ENCODE measurements at regions not wholly inside any gene's neighbourhood (a gene's known extent, or its start where the extent isn't known, plus 50 kb on each side); places are given as distances from the start of the nearest gene placed in this dataset.

- no peak overlapping the region for H3K4me3 Mint-ChIP-seq (ENCODE audit: unreplicated experiment)
- no peaks in the 10 kb centered on the region for H3K27me3 Mint-ChIP-seq (ENCODE audit: unreplicated experiment)
- H3K4me1 Mint-ChIP-seq (ENCODE audit: unreplicated experiment): peaks cover 13% of the 10 kb centered on the region
- no peaks in the 10 kb centered on the region for H3K36me3 Mint-ChIP-seq (ENCODE audit: unreplicated experiment)
- no peak for TF ChIP-seq CTCF (IDR thresholded peaks at IDR 0.05)
- H3K9me3 Mint-ChIP-seq (ENCODE audit: unreplicated experiment): no peaks in the 10 kb centered on the region
- H3K27ac Mint-ChIP-seq (ENCODE audit: unreplicated experiment): no peak overlapping the region
- DNase-seq (ENCODE audit: extremely low spot score, unreplicated experiment): no peak
Measured at GRCh38 chr16:50864386-50864785, 122.5 kb downstream of the CYLD start.

DNA sequence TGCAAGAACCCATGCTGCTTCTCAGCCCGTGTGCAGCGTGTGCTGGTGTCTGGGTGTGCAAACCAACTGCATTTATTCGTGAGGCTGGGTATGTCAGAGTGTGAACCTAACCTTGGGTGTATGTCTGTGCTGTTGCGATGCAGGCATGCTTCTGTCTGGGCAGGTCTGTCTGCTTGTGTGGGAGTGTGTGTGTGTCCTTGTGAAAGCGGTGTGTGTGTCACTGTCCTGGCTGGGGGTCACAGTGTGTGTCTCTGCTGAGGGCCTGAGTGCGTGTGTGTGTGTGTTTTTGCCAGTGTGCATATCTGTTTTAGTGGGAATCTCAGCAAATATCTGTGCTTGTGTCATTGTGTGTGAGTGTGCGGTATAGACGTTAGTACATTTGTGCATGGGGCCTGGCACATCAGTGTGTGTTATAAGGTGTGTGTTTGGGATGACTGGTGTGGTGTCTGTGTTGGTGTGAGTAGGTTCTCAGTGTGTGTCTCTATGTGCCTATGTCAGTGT lies 121.8 kb downstream of the CYLD start:
- TF ChIP-seq CTCF (IDR thresholded peaks at IDR 0.05): no peak
- H3K9me3 Mint-ChIP-seq (ENCODE audit: unreplicated experiment): no peaks in the 10 kb centered on the region
- H3K27ac Mint-ChIP-seq (ENCODE audit: unreplicated experiment): no peak overlapping the region
- H3K4me1 Mint-ChIP-seq (ENCODE audit: unreplicated experiment): peaks cover 13% of the 10 kb centered on the region
- H3K4me3 Mint-ChIP-seq (ENCODE audit: unreplicated experiment): no peak overlapping the region
- no peak for DNase-seq (ENCODE audit: extremely low spot score, unreplicated experiment)
- H3K27me3 Mint-ChIP-seq (ENCODE audit: unreplicated experiment): no peaks in the 10 kb centered on the region
- no peaks in the 10 kb centered on the region for H3K36me3 Mint-ChIP-seq (ENCODE audit: unreplicated experiment)

GRCh38 chr16:50862818-50863643 lies 121.1 kb downstream of the CYLD start:
- Mint-ChIP-seq H3K9me3 (ENCODE audit: unreplicated experiment) (no peaks in the 10 kb centered on the region), H3K27ac (ENCODE audit: unreplicated experiment) (no peak overlapping the region), H3K4me1 (ENCODE audit: unreplicated experiment) (peaks cover 13% of the 10 kb centered on the region), H3K27me3 (ENCODE audit: unreplicated experiment) (peaks cover 1% of the 10 kb centered on the region), H3K4me3 (ENCODE audit: unreplicated experiment) (no peak overlapping the region), H3K36me3 (ENCODE audit: unreplicated experiment) (no peaks in the 10 kb centered on the region)
- TF ChIP-seq CTCF (IDR thresholded peaks at IDR 0.05): no peak
- peak; percentile 59 for DNase-seq (ENCODE audit: extremely low spot score, unreplicated experiment)

GRCh38 chr16:50861970-50862411 lies 120.1 kb downstream of the CYLD start:
- Mint-ChIP-seq H3K4me3 (ENCODE audit: unreplicated experiment) (no peak overlapping the region), H3K27ac (ENCODE audit: unreplicated experiment) (no peak overlapping the region), H3K9me3 (ENCODE audit: unreplicated experiment) (no peaks in the 10 kb centered on the region), H3K4me1 (ENCODE audit: unreplicated experiment) (peaks cover 13% of the 10 kb centered on the region), H3K27me3 (ENCODE audit: unreplicated experiment) (peaks cover 2% of the 10 kb centered on the region), H3K36me3 (ENCODE audit: unreplicated experiment) (no peaks in the 10 kb centered on the region)
- no peak for TF ChIP-seq CTCF (IDR thresholded peaks at IDR 0.05)
- DNase-seq (ENCODE audit: extremely low spot score, unreplicated experiment): no peak

DNA sequence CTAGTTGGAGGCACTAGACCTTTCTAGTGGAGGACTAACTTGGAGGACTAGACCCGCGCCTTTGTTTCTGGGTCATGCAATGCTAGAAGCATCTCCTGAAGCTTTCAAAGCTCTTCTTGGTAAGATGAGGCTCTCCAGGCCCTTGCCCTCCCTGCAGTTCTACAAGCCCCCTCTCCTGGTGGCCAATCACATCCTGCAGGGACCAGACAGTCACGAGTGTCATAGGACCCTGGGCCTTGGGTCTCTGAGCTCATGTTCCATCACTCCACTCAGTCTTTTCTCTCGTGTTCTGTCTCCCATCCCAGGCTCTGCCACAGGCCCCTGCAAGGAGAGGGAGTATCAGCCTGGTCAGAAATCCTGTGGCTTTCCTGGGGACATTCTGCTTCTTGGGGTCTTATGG lies 119.6 kb downstream of the CYLD start:
- H3K9me3 Mint-ChIP-seq (ENCODE audit: unreplicated experiment): no peaks in the 10 kb centered on the region
- no peak overlapping the region for H3K27ac Mint-ChIP-seq (ENCODE audit: unreplicated experiment)
- H3K4me3 Mint-ChIP-seq (ENCODE audit: unreplicated experiment): no peak overlapping the region
- peak; percentile 65 for DNase-seq (ENCODE audit: extremely low spot score, unreplicated experiment)
- TF ChIP-seq CTCF (IDR thresholded peaks at IDR 0.05): no peak
- H3K4me1 Mint-ChIP-seq (ENCODE audit: unreplicated experiment): peaks cover 13% of the 10 kb centered on the region
- no peaks in the 10 kb centered on the region for H3K36me3 Mint-ChIP-seq (ENCODE audit: unreplicated experiment)
- H3K27me3 Mint-ChIP-seq (ENCODE audit: unreplicated experiment): peaks cover 2% of the 10 kb centered on the region
